T47D (cell line): ENCODE measurements at regions not wholly inside any gene's neighbourhood (a gene's known extent, or its start where the extent isn't known, plus 50 kb on each side); places are given as distances from the start of the nearest gene placed in this dataset.
"Not testable (repeated sequence)": the region's sequence is repeated elsewhere in the genome, so short reads cannot be mapped to it uniquely, and the experiment has no call there.

Experiments
- DNase-seq, 2 experiments: peaks; one replicate each; pipeline versions ENCODE4 v3.0.0 to v3.0.0-alpha.2; 2011 to 2012; ENCODE audit warnings: low read depth in 1 of 2, low spot score in 1 of 2
- JUND ChIP-seq: IDR thresholded peaks from 2 replicates; pipeline ENCODE4 v1.6.1; 2012; ENCODE audit warnings: low read depth
- in situ Hi-C: cut with HindIII; loops from 2 replicates; pipeline ENCODE4 v1.10.0; 2016; ENCODE audit warnings: low sequenced_read_pairs, low pct_unique_long_range_greater_than_20kb

DNA sequence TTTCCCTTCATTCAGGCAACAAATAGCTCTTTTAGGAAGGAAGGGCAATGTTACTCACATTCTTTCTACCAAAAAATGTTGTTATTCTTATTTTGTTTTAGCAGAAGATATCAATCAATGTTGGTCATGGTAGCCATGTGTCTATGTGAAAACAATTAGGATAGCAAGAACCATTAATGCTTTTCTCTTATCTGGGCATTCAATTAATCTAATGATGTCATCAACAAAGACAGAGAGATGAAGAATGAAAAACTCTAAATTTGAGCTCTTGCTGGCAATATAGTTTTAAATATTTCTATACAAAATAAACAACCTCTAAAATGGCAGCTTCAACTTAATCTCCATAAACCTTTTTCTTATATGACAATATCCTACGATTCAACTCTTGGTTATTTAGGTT is 353.7 kb upstream of the ANKRD30A start:
- DNase-seq: no peak
- in situ Hi-C loops: no loop called here
- no peak for TF ChIP-seq JUND

DNA sequence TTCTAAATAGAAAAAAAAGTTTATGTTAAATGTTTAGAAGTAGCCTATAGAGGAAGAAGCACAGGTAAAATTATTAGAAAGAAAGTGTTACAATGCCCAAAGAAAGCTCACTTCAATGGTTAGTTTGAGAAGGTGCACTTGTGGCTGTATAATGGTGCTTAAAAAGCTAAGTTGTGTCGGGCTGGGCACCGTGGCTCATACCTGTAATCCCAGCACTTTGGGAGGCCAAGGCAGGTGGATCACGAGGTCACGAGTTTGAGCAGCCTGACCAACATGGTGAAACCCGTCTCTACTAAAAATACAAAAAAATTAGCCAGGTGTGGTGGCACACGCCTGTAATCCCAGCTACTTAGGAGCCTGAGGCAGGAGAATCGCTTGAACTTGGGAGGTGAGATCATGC is 355.7 kb upstream of the ANKRD30A start:
- in situ Hi-C loops, DNase-seq: not testable (repeated sequence)

GRCh38 chr10:36766940-36767339 is 358.5 kb upstream of the ANKRD30A start:
- no peak for TF ChIP-seq JUND
- in situ Hi-C loops: no loop called here
- DNase-seq: no peak

- TF ChIP-seq JUND: no peak
- DNase-seq: no peak
- in situ Hi-C loops: no loop called here
Measured at GRCh38 chr10:36766415-36766810, 359.0 kb upstream of the ANKRD30A start.

DNA sequence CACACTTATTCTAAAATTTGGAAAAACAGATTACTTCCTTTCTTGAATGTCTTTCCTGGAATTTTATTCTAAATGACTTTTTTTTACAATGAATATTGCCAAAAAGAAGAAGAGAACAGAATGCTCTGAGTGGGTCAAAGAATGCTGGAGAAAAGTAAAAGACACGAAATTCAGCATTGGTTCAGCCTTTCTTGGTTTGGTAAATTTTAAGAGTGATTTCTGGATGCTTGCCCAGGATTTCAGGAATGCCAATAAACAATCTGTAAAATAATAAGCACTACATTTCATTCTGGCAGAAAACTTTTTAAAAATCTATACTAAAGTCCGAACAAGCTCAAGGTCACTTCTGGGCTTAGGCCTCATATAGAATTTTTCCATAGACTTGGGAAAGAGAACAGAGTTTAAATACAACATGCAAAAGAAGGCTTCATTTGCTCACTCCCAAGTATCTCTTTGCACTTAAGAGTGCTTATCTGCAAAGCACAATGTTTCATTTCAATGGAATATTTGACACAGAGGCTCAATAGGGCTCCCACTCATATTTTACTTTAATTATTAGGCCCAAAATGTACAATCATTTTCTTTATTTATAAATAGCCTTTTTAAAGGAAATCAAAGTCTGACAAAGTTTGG is 359.5 kb upstream of the ANKRD30A start:
- no peak for TF ChIP-seq JUND
- in situ Hi-C loops: no loop called here
- DNase-seq: no peak

GRCh38 chr10:36764823-36765222 is 360.6 kb upstream of the ANKRD30A start:
- in situ Hi-C loops: no loop called here
- DNase-seq: no peak
- no peak for TF ChIP-seq JUND

DNA sequence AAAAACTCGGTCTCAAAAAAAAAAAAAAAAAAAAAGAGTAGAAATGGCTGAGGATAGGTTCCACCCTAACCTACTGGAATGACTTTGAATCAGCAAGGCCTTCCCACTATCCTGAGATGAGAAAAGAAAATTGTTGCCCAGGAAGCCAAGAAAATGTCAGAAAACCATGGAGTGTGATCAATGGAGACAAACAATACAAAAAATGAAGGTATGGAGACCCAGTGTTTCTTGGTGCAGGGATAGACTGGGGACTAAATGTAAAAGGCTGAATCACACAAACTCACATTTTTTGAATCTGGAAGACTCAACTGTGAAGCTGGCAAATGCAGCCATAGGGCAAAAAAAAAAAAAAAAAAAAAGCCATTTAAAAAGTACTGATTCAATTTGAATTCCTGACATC is 364.3 kb upstream of the ANKRD30A start:
- TF ChIP-seq JUND: no peak
- in situ Hi-C loops: no loop called here
- no peak for DNase-seq

DNA sequence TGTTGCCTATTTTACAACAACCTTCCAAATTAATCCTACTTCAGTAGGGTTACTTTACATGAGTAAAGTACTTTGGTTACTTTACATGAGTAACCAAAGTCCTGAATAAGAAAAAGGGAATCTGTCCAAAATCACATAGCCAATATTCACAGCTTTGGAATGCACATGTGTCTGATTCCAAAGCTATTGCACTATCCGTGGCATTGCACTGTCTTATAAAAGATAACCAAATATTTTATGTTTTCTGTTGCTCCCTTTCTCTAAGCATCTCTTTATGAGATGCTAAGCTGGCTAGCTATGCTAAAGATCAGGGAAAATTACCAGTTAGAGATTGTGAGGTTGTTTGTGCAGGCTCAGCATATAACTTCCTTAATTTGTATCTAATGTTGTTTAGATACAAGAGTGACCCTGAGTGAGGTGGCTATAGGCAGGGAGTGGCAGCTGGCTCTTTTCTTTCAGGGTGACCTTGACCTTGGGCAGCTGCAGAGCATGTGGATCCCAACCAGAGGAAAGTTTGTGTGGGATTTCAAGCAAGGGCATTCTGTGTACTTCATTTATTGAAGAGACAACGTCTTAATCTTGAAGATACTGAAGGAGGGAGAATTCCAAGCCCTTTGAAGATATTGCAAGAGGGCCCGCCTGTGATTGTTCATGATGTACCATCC is 366.1 kb upstream of the ANKRD30A start:
- in situ Hi-C loops: no loop called here
- no peak for DNase-seq
- no peak for TF ChIP-seq JUND

DNA sequence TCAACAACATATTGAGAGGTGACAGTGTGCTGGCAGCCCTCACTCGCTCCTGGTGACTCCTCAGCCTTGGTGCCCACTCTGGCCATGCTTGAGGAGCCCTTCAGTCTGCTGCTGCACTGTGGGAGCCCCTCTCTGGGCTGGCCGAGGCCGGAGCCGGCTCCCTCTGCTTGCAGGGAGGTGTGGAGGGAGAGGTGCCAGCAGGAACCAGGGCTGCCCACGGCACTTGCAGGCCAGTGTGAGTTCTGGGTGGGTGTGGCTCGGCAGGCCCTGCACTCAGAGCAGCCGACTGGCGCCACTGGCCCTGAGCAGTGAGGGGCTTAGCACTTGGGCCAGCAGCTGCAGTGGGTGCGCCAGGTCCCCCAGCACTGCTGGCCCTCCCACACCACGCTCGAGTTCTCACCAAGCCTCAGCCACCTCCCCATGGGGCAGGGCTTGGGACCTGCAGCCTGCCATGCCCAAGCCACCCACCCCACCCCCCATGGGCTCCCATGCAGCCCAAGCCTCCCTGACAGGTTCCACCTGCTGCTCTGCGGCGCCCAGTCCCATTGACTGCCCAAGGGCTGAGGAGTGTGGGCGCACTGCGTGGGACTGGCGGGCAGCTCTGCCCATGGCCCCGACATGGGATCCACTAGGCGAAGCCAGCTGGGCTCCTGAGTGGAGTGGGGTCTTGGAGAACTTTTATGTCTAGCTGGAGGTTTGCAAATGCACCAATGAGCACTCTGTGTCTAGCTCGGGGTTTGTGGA is 377.1 kb upstream of the ANKRD30A start:
- in situ Hi-C loops: no loop called here
- TF ChIP-seq JUND: no peak
- DNase-seq: no peak

DNA sequence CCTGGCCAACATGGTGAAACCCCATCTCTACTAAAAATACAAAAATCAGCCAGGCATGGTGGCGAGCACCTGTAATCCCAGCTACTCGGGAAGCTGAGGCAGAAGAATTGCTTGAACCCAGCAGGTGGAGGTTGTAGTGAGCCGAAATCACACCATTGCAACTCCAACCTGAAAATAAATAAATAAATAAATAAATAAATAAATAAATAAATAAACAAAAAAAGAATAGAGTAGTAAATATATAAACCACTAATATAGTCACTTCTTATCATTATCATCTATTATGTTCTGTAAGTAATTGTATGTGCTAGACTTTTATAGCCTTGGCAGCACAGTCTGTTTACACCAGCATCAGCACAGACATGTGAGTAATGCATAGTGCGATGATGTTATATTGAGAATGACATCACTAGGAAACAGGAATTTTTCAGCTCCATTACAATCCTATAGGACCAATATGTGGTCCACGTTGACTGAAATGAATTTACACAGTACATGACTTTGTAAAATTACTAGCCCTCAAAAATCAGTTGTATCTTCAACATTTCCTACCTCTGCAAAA is 385.4 kb upstream of the ANKRD30A start:
- DNase-seq: no peak
- TF ChIP-seq JUND: no peak
- in situ Hi-C loops: no loop called here

DNA sequence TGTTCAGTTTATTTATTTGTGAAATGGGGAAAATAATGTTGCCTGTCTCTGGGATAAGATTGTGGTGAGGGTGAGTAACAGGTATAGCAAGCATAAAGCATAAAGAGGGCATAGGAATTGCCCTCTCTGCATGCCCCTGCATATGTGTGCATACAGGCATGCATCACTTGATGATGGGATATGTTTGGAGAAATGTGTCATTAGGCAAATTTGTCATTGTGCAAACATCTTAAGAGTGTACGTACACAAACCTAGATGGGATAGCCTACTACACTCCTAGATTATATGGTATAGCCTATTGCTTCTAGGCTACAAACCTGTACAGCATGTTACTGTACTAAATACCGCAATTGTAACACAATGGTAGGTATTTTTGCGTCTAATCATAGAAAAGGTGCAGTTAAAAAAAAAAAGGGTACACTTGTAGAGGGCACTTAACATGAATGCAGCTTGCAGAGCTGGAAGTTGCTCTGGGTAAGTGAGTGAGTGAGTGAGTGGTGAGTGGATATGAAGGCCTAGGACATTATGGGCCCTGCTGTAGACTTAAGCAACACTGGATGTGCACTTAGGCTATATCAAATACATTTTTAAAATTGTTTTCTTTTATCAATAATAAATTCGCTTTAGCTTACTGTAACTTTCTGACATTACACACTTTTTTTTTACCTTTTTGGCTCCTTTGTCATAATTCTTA is 386.5 kb upstream of the ANKRD30A start:
- DNase-seq: no peak
- TF ChIP-seq JUND: no peak
- in situ Hi-C loops: no loop called here

DNA sequence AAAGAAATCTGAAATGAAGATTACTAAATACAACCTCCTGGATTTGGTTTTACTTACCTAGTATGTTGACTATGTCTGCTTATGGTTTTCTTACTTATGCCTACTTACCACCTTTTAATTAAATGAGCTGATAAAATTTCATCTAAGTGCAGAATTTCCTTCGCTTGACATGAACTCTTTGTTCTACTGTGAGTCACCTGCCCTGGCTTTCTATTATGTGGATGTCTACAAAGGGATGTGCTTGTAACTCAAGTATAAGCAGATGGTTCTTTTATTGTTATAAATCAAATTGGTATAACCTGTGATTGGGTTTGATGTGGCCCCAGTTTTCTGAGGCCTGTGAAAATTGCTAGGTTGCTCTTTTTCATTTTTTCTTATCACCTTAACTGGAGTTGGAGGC is 389.1 kb upstream of the ANKRD30A start:
- no peak for DNase-seq
- no peak for TF ChIP-seq JUND
- in situ Hi-C loops: no loop called here

GRCh38 chr10:36734590-36734989 is 390.8 kb upstream of the ANKRD30A start:
- in situ Hi-C loops, DNase-seq: not testable (repeated sequence)
